Heart left ventricle (tissue), 16 donors: ENCODE measurements at regions not wholly inside any gene's neighbourhood (a gene's known extent, or its start where the extent isn't known, plus 50 kb on each side); places are given as distances from the start of the nearest gene placed in this dataset.

Source experiments
- ATAC-seq, 4 donors: fragments of 200-7000 bp; cut with Tn5 transposase; one replicate each; pipeline ENCODE4 v1.9.1; 2020 to 2022; ENCODE audit warnings: moderate library complexity in 4 of 4, mild to moderate bottlenecking in 3 of 4, moderate number of reproducible peaks in 1 of 4
- DNase-seq, 5 donors: peaks; one replicate each; pipeline ENCODE4 v3.0.0-alpha.2; 2020
- H3K27ac ChIP-seq, 12 donors: fragments of 200-600 bp; sonication (generic) in 4 of 12; one replicate each; pipeline versions ENCODE4 v1.5.0 to v1.8.0; 2016 to 2022; ENCODE audit warnings: mild to moderate bottlenecking in 2 of 12
- H3K27me3 ChIP-seq, 9 donors: fragments of 200-600 bp; sonication (generic) in 2 of 9; one replicate each; pipeline versions ENCODE4 v1.5.1 to v1.8.0; 2016 to 2022; ENCODE audit warnings: mild to moderate bottlenecking in 3 of 9
- H3K36me3 ChIP-seq, 9 donors: fragments of 200-600 bp; sonication (generic) in 2 of 9; one replicate each; pipeline versions ENCODE4 v1.5.0 to v1.8.0; 2018 to 2022; ENCODE audit warnings: mild to moderate bottlenecking in 2 of 9
- H3K4me1 ChIP-seq, 12 donors: fragments of 200-600 bp; sonication (generic) in 4 of 12; one replicate each; pipeline versions ENCODE4 v1.5.0 to v1.8.0; 2016 to 2022; ENCODE audit warnings: mild to moderate bottlenecking in 3 of 12
- H3K4me3 ChIP-seq, 12 donors: fragments of 200-600 bp; sonication (generic) in 4 of 12; one replicate each; pipeline versions ENCODE4 v1.5.0 to v1.8.0; 2017 to 2022; ENCODE audit warnings: mild to moderate bottlenecking in 9 of 12, moderate library complexity in 4 of 12
- H3K9me3 ChIP-seq, 12 donors: fragments of 200-600 bp; sonication (generic) in 4 of 12; one replicate each; pipeline versions ENCODE4 v1.5.0 to v1.8.0; 2016 to 2022; ENCODE audit warnings: mild to moderate bottlenecking in 1 of 12
- POLR2A ChIP-seq, 2 donors: fragments of 450-650 bp; IDR thresholded peaks; one replicate each; pipeline ENCODE4 v1.6.1; 2017; ENCODE audit warnings: antibody characterized with exemption in 2 of 2, mild to moderate bottlenecking in 2 of 2, moderate library complexity in 2 of 2
- WGBS, 4 donors: extraction: QIAGEN DNeasy Blood & Tissue Kit in 2 of 4; methylation state at CpG; one replicate each; pipeline versions ENCODE4 v1.1.5 to v1.1.7; 2013 to 2018; 5-methylcytosine and 5-hydroxymethylcytosine counted together
- intact Hi-C, 10 donors: fragments of 100-400 bp; cut with DNase I; formaldehyde crosslinking; loops; one replicate each; pipeline versions ENCODE4 v1.11.1 to v1.14.2; 2022
- TF ChIP-seq, protein P1 (sequence below), 12 donors: fragments of 200-600 bp; sonication (generic) in 4 of 12; IDR thresholded peaks; one replicate each; pipeline versions ENCODE4 v1.5.0 to v1.8.0; 2018 to 2022; ENCODE audit warnings: antibody characterized with exemption in 12 of 12, mild to moderate bottlenecking in 5 of 12
- donor health status: ischemic (EF 13 %, LVEDD 7.1; RV severe dilation, severe dysfunction).
- donor health status: healthy with polysubstance abuse.
- donor health status: DM: no; HTN: yes; CAD: no.
- donor health status: DM: no; HTN: no; CAD: no.
- donor health status: ischemic (EF 25% LVEDD 6.9; RV normal size, moderate dysfunction).
- donor health status: ischemic (EF 25% LVEDD 5.7; RV mildly dilated, moderate dysfunction).
- donor health status: healthy.
- donor health status: DM: yes; HTN: yes; CAD: no.
- donor health status: ischemic (EF 35%, LVEDD 5.7; RV mildly dilated, moderate dysfunction).
- donor health status: nonischemic (EF 11% LVEDD 7.7; RV severe dilation, severe dysfunction).
- donor health status: DM: yes; HTN: yes; CAD: no.
- donor health status: PGD.
- donor health status: ischemic (EF 29% LVEDD 5.4; RV normal size, mild dysfunction).
- donor health status: nonischemic (EF 23%, LVEDD 6.1; RV moderate dilation, normal function).

DNA sequence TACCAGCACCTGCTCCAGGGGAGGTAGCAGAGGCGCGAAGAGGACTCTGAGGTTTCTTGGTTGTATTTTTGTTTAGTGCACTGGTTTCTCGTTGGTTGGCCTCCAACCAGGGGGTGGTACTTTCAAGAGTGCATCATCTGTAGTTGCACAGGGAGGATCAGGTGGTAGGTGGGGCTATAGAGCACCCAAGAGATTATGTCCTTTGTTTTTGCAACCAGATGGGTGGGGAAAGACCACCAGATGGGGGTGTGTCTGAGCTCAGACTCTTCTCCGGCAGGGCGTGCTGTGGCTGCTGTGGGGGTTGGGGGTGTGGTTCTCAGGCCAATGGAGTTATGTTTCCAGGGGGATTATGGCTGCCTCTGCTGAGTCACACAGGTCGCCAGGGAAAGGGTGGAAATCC is 254.4 kb upstream of the KLF12 start:
- TF ChIP-seq, protein P1, sequence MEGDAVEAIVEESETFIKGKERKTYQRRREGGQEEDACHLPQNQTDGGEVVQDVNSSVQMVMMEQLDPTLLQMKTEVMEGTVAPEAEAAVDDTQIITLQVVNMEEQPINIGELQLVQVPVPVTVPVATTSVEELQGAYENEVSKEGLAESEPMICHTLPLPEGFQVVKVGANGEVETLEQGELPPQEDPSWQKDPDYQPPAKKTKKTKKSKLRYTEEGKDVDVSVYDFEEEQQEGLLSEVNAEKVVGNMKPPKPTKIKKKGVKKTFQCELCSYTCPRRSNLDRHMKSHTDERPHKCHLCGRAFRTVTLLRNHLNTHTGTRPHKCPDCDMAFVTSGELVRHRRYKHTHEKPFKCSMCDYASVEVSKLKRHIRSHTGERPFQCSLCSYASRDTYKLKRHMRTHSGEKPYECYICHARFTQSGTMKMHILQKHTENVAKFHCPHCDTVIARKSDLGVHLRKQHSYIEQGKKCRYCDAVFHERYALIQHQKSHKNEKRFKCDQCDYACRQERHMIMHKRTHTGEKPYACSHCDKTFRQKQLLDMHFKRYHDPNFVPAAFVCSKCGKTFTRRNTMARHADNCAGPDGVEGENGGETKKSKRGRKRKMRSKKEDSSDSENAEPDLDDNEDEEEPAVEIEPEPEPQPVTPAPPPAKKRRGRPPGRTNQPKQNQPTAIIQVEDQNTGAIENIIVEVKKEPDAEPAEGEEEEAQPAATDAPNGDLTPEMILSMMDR (IDR thresholded peaks at IDR 0.05) = no peak
- no peak for TF ChIP-seq POLR2A (IDR thresholded peaks at IDR 0.05)
- Histone ChIP-seq H3K4me3 (no peak overlapping the region), H3K36me3 (no peaks in the 10 kb centered on the region), H3K4me1 (no peaks in the 10 kb centered on the region), H3K27me3 (no peaks in the 10 kb centered on the region), H3K27ac (no peak overlapping the region), H3K9me3 (peaks cover 0 to 45% (median 14%) of the 10 kb centered on the region in 12 donors)
- 73 to 93% (median 92%) methylated on average over 3 to 6 of the region's 6 CpGs for WGBS, 4 donors
- DNase-seq = no peak
- intact Hi-C loops = no loop called here
- no peak for ATAC-seq

DNA sequence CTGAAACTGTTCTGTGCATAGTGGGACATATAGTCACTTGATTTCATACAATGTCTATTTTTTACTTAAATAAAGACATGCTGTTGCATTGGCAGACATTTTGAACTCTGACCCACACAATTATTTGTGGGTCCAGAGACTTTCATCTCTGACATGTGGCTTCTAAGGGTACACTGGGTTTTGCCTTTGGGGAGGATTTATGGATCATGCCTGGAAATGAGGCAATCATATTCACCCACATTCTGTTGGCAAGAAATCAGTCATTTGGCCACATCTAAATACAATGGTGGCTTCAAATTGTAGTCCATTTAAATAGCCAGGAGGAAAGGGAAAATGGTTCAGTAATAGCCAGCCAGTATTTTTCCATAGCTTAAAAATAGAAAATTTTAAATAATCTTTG is 238.3 kb upstream of the KLF12 start:
- TF ChIP-seq, protein P1 (IDR thresholded peaks at IDR 0.05) = no peak
- TF ChIP-seq POLR2A (IDR thresholded peaks at IDR 0.05) = no peak
- intact Hi-C loops = no loop called here
- no peaks in the 10 kb centered on the region for H3K27me3 ChIP-seq

DNA sequence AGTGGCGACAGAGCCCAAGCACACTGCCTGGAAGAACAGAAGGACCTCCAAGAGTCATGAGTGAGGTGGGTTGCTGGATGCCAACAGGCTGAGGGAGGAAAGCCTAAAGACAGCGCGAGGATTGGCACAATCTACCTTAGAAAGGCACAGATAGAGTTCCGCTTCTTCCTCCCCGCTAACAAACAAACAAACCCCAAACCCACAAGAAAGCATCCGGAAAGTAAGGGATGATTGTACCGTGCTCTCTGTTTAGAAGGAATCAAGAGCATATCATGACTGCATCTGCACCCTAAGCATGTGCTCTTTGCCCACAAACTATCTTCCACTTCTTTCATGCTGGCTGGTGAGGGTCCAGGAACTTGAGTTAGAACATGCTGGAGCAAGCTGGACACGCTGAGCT is 233.0 kb upstream of the KLF12 start:
- ATAC-seq (no peak), DNase-seq (no peak)
- Histone ChIP-seq H3K9me3 (no peaks in the 10 kb centered on the region), H3K4me3 (no peak overlapping the region), H3K27me3 (no peaks in the 10 kb centered on the region), H3K27ac (no peak overlapping the region), H3K4me1 (no peaks in the 10 kb centered on the region), H3K36me3 (no peaks in the 10 kb centered on the region)
- intact Hi-C loops = no loop called here
- WGBS, 4 donors = 93 to 98% (median 96%) methylated on average over 8 of the region's 8 CpGs
- TF ChIP-seq, protein P1 (IDR thresholded peaks at IDR 0.05) = no peak
- TF ChIP-seq POLR2A (IDR thresholded peaks at IDR 0.05) = no peak

More for the DNA sequence above, 238.3 kb upstream of the KLF12 start:
- Histone ChIP-seq H3K9me3 (no peaks in the 10 kb centered on the region), H3K36me3 (no peaks in the 10 kb centered on the region), H3K4me1 (no peaks in the 10 kb centered on the region), H3K27ac (no peak overlapping the region), H3K4me3 (no peak overlapping the region)
- ATAC-seq (no peak), DNase-seq (no peak)

DNA sequence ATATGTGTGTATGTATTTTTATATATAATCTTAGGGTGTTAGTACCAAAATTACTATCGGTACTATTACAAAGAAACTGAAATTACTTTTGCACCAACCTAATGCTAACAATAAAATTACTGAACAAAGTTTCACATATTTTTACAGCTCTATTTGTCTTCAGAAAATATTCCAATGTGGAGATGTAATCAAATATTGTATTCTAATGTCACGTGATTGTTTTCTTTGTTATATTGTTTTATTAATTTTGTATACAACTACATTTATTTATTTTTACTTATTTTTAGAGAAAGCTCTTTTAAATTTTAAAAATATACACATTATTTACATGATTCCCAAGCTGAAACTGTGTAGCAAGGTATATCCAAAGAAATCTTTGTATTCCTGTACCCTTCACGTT is 227.1 kb upstream of the KLF12 start:
- Histone ChIP-seq H3K4me1 (no peaks in the 10 kb centered on the region), H3K4me3 (no peak overlapping the region), H3K36me3 (no peaks in the 10 kb centered on the region), H3K27ac (no peak overlapping the region), H3K27me3 (no peaks in the 10 kb centered on the region), H3K9me3 (no peaks in the 10 kb centered on the region)
- intact Hi-C loops = no loop called here
- no peak for ATAC-seq
- no peak for TF ChIP-seq POLR2A (IDR thresholded peaks at IDR 0.05)
- TF ChIP-seq, protein P1 (IDR thresholded peaks at IDR 0.05) = no peak
- DNase-seq = no peak
- WGBS, 4 donors = 95 to 97% (median 96%) methylated on average over 3 of the region's 3 CpGs
